ENCODE measurements at regions not wholly inside any gene's neighbourhood (a gene's known extent, or its start where the extent isn't known, plus 50 kb on each side); places are given as distances from the start of the nearest gene placed in this dataset.

GRCh38 chr12:125467363-125467762, 402.1 kb downstream of the AACS start:
- POLR2A ChIA-PET (ENCODE audit: low non-redundant PET): no interaction called here
- no peak for DNase-seq (ENCODE audit: low spot score)
- no peak overlapping the region for H3K27ac ChIP-seq
- CTCF ChIA-PET: no interaction called here
- TF ChIP-seq, protein P1, sequence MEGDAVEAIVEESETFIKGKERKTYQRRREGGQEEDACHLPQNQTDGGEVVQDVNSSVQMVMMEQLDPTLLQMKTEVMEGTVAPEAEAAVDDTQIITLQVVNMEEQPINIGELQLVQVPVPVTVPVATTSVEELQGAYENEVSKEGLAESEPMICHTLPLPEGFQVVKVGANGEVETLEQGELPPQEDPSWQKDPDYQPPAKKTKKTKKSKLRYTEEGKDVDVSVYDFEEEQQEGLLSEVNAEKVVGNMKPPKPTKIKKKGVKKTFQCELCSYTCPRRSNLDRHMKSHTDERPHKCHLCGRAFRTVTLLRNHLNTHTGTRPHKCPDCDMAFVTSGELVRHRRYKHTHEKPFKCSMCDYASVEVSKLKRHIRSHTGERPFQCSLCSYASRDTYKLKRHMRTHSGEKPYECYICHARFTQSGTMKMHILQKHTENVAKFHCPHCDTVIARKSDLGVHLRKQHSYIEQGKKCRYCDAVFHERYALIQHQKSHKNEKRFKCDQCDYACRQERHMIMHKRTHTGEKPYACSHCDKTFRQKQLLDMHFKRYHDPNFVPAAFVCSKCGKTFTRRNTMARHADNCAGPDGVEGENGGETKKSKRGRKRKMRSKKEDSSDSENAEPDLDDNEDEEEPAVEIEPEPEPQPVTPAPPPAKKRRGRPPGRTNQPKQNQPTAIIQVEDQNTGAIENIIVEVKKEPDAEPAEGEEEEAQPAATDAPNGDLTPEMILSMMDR (conservative IDR thresholded peaks at IDR 0.05; ENCODE audit: low read depth): no peak

- TF ChIP-seq, protein P1 (conservative IDR thresholded peaks at IDR 0.05; ENCODE audit: low read depth): no peak
- DNase-seq (ENCODE audit: low spot score): no peak
- ChIA-PET CTCF (no interaction called here), POLR2A (ENCODE audit: low non-redundant PET) (no interaction called here)
- H3K27ac ChIP-seq: no peak overlapping the region
Observed at GRCh38 chr12:125469683-125470082, 404.4 kb downstream of the AACS start.

DNA sequence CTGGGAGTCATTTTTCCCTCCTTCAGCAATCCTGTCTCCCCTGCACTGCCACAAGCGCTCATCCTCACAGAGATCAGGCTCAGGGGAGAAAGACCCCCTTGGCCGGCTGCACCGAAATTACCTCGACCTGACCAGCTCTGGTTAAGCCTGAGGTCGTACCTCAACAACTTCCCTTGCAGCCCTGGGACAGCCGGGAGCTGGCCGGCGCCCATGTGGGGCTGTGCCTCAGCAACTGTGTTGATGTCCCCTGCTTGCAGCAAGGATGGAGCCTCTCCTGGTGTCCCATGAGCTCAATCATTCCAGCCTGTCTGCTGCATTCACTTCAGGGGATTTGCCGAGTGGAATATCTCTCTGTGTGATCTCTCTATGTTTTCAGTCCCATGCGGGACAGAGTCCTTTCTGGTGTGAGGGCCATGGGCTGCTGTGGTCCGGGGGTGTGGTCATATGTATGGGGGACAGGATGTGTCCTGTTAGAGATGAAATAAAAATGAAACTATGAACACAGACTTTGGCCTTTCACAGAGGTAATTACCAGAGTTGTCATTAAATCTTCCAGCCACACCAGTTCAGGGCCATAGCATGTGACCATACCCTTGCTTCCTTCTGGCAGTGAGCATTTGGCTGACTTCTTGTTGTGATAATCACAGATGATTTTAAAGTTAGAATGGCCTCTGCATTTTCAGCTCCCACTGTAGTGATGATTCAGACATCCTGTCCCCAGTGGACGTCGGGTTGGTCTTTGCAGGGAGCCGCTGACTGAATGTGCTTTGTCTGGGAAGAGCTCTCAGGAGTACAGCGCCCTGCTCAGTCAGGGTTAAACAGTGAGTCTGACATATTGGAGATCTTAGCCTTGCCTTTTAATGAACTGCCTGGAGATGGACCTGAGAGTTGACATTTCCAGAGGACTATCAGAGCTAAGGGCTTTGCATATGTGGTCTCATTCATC, 405.9 kb downstream of the AACS start:
- POLR2A ChIA-PET (ENCODE audit: low non-redundant PET): no interaction called here
- no peak overlapping the region for H3K27ac ChIP-seq
- TF ChIP-seq, protein P1 (conservative IDR thresholded peaks at IDR 0.05; ENCODE audit: low read depth): no peak
- CTCF ChIA-PET: no interaction called here
- DNase-seq (ENCODE audit: low spot score): no peak

DNA sequence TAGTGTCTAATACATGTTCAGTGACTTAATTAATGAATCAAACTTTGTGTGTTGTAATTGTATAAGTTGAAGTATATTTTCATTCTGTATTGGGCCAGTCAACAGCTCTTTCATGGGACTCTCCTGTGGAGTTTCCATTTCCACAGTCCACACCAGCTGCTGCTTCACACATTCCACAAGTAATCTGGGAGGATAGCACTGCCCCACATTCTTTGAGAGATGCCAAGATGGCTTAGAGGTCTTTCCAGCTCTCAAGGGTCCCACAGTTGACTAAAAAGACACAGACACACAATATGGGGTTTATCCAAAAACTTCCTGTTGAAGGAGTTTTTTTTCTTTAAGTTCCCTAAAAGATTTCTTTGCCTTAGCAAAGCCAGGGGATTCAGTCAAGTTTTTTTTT, 408.3 kb downstream of the AACS start:
- ChIA-PET POLR2A (ENCODE audit: low non-redundant PET) (no interaction called here), CTCF (interaction anchor here (0.5 kb wide), 1 partner anchor 30 kb away, joined by 4 read pairs; no protein-coding TSS in a partner anchor)
- no peak overlapping the region for H3K27ac ChIP-seq
- no peak for DNase-seq (ENCODE audit: low spot score)
- TF ChIP-seq, protein P1 (conservative IDR thresholded peaks at IDR 0.05; ENCODE audit: low read depth): no peak

DNA sequence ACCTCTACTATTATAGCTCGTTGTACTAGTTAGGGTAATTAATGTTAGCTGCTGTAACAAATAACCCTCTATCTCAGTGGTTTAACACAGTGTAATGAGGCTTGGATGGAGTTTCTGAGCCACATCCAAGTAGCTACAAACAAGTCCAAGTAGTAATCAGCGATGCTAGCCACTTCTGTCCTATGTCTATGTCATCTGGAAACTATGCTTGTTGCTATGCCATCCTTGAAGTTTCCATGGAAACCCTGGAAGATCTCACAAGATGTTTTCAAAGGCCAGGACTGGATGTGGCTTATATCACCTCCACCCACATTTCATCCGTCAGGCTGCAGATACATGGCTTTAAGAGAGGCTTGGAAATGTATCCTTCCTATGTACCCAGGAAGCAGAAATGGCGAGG, 422.1 kb downstream of the AACS start:
- ChIA-PET CTCF (no interaction called here), POLR2A (ENCODE audit: low non-redundant PET) (no interaction called here)
- TF ChIP-seq, protein P1 (conservative IDR thresholded peaks at IDR 0.05; ENCODE audit: low read depth): no peak
- no peak for DNase-seq (ENCODE audit: low spot score)
- H3K27ac ChIP-seq: no peak overlapping the region

DNA sequence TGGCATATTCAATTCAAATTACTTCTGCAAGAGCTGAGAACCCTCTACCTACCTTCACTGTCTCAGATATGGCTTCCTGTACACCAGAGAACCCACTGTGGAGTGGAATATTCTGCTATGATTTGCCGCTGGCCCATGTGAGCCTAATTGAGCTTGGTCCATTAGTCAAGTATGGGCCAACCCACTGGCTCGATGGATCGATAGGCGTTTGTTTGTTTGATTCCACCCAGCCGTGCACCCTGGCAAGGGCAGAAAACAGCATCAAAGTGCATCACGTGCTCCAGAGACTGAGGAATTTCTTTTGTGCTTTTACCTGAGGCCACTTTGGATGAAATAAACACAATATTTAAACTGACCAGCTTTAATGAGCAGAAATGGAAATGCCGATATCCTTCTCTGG, 426.3 kb downstream of the AACS start:
- H3K27ac ChIP-seq: no peak overlapping the region
- ChIA-PET POLR2A (ENCODE audit: low non-redundant PET) (no interaction called here), CTCF (no interaction called here)
- DNase-seq (ENCODE audit: low spot score): no peak
- TF ChIP-seq, protein P1 (conservative IDR thresholded peaks at IDR 0.05; ENCODE audit: low read depth): no peak

Data from RWPE1 (cell line).